ENCODE measurements at regions not wholly inside any gene's neighbourhood (a gene's known extent, or its start where the extent isn't known, plus 50 kb on each side); places are given as distances from the start of the nearest gene placed in this dataset.
"Not testable (repeated sequence)": the region's sequence is repeated elsewhere in the genome, so short reads cannot be mapped to it uniquely, and the experiment has no call there.

- Histone ChIP-seq H2AFZ (no peak overlapping the region), H3K27me3 (ENCODE audit: insufficient read depth, low read depth) (no peaks in the 10 kb centered on the region), H3K9me3 (ENCODE audit: insufficient read depth, low read depth) (no peaks in the 10 kb centered on the region), H4K20me1 (ENCODE audit: insufficient read depth) (no peaks in the 10 kb centered on the region), H3F3A (ENCODE audit: insufficient read depth, low read depth) (no peaks in the 10 kb centered on the region), H3K9me2 (ENCODE audit: insufficient read depth) (no peaks in the 10 kb centered on the region), H3K27ac (no peak overlapping the region), H3K36me3 (ENCODE audit: low read depth) (no peaks in the 10 kb centered on the region), H3K79me2 (ENCODE audit: low read depth) (no peaks in the 10 kb centered on the region), H3K4me3 (no peak overlapping the region), H3K4me1 (replicated peaks; ENCODE audit: insufficient read depth) (no peaks in the 10 kb centered on the region), H3K4me2 (no peak overlapping the region)
- intact Hi-C loops (cut with micrococcal nuclease; ENCODE audit: unreplicated experiment): no loop called here
- CTCF ChIA-PET: no interaction called here
- POLR2A ChIA-PET (ENCODE audit: unreplicated experiment): no interaction called here
- DNase-seq: no peak
- TF ChIP-seq EZH2 (IDR thresholded peaks at IDR 0.05; ENCODE audit: low read depth) (no peak), CTCF (conservative IDR thresholded peaks at IDR 0.05) (no peak)
- BruUV-seq (replicated peaks): no TSS peak
Observed at GRCh38 chr1:222974496-222974895, 159.7 kb downstream of the DISP1 start.

GRCh38 chr1:222975472-222976122, 160.8 kb downstream of the DISP1 start:
- DNase-seq: no peak
- no TSS peak for BruUV-seq (replicated peaks)
- POLR2A ChIA-PET (ENCODE audit: unreplicated experiment): no interaction called here
- Histone ChIP-seq H3K27me3 (ENCODE audit: insufficient read depth, low read depth) (no peaks in the 10 kb centered on the region), H3K9me2 (ENCODE audit: insufficient read depth) (no peaks in the 10 kb centered on the region), H3K4me1 (replicated peaks; ENCODE audit: insufficient read depth) (no peaks in the 10 kb centered on the region), H3K79me2 (ENCODE audit: low read depth) (no peaks in the 10 kb centered on the region), H3K4me3 (no peak overlapping the region), H3K27ac (no peak overlapping the region), H3K36me3 (ENCODE audit: low read depth) (no peaks in the 10 kb centered on the region), H3K9me3 (ENCODE audit: insufficient read depth, low read depth) (no peaks in the 10 kb centered on the region), H3K4me2 (no peak overlapping the region), H4K20me1 (ENCODE audit: insufficient read depth) (no peaks in the 10 kb centered on the region), H3F3A (ENCODE audit: insufficient read depth, low read depth) (no peaks in the 10 kb centered on the region), H2AFZ (no peak overlapping the region)
- no peak for TF ChIP-seq EZH2 (IDR thresholded peaks at IDR 0.05; ENCODE audit: low read depth)
- TF ChIP-seq CTCF (conservative IDR thresholded peaks at IDR 0.05): no peak
- intact Hi-C loops (cut with micrococcal nuclease; ENCODE audit: unreplicated experiment): no loop called here
- CTCF ChIA-PET: no interaction called here

- no peaks in the 10 kb centered on the region for H3K4me1 ChIP-seq (replicated peaks; ENCODE audit: insufficient read depth)
- no peaks in the 10 kb centered on the region for H3K9me3 ChIP-seq (ENCODE audit: insufficient read depth, low read depth)
- no peaks in the 10 kb centered on the region for H3K36me3 ChIP-seq (ENCODE audit: low read depth)
- H3F3A ChIP-seq (ENCODE audit: insufficient read depth, low read depth): no peaks in the 10 kb centered on the region
- CTCF ChIA-PET: no interaction called here
- no peak for DNase-seq
- H3K9me2 ChIP-seq (ENCODE audit: insufficient read depth): no peaks in the 10 kb centered on the region
- no peak overlapping the region for H3K4me2 ChIP-seq
- TF ChIP-seq CTCF (conservative IDR thresholded peaks at IDR 0.05) (no peak), EZH2 (IDR thresholded peaks at IDR 0.05; ENCODE audit: low read depth) (no peak)
- POLR2A ChIA-PET (ENCODE audit: unreplicated experiment): no interaction called here
- H2AFZ ChIP-seq: no peak overlapping the region
- H3K79me2 ChIP-seq (ENCODE audit: low read depth): no peaks in the 10 kb centered on the region
- no peak overlapping the region for H3K27ac ChIP-seq
- H3K4me3 ChIP-seq: no peak overlapping the region
- no peaks in the 10 kb centered on the region for H4K20me1 ChIP-seq (ENCODE audit: insufficient read depth)
- H3K27me3 ChIP-seq (ENCODE audit: insufficient read depth, low read depth): no peaks in the 10 kb centered on the region
- intact Hi-C loops (cut with micrococcal nuclease; ENCODE audit: unreplicated experiment): no loop called here
- no TSS peak for BruUV-seq (replicated peaks)
Observed at GRCh38 chr1:222976453-222976852, 161.6 kb downstream of the DISP1 start.

GRCh38 chr1:222977294-222977693, 162.5 kb downstream of the DISP1 start:
- H3K9me2 ChIP-seq (ENCODE audit: insufficient read depth); H3K27me3 ChIP-seq (ENCODE audit: insufficient read depth, low read depth); H3K9me3 ChIP-seq (ENCODE audit: insufficient read depth, low read depth); H3K79me2 ChIP-seq (ENCODE audit: low read depth); CTCF ChIA-PET; H4K20me1 ChIP-seq (ENCODE audit: insufficient read depth); BruUV-seq (replicated peaks); H3K4me1 ChIP-seq (replicated peaks; ENCODE audit: insufficient read depth); H3F3A ChIP-seq (ENCODE audit: insufficient read depth, low read depth); intact Hi-C loops (cut with micrococcal nuclease; ENCODE audit: unreplicated experiment); DNase-seq; H2AFZ ChIP-seq; H3K4me2 ChIP-seq; H3K36me3 ChIP-seq (ENCODE audit: low read depth); POLR2A ChIA-PET (ENCODE audit: unreplicated experiment); H3K4me3 ChIP-seq; H3K27ac ChIP-seq: not testable (repeated sequence)

Data from PC-9 (cell line).